ENCODE measurements at regions not wholly inside any gene's neighbourhood (a gene's known extent, or its start where the extent isn't known, plus 50 kb on each side); places are given as distances from the start of the nearest gene placed in this dataset.

DNA sequence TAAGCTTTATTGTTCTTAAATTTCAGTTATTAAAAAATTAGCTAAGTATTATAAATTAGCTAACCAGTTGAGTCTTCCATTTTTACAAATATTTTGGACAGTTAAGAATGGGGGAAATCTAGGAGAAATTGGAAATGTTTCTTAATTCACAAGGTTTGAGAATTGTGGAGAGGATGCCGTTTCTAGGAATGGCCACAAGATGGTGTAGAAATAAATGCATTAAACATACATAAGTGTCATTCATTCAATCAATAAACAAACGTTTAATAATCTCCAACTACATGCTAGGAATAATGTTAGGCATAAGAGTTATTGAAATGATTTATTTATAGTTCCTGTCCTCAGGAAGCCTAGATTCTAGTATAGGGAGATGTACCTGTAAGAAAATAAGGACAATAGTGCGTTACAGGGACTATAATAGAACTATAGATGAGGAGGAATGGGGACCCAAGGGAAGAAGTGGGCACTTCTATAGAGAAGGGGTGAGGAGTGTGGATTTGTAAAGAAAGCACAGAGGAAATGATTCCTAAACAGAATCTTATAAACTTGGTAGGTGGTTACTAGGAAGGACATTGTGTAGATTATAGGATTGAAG, 195.7 kb upstream of the ANK2 start:
- no peak overlapping the region for H3K27ac ChIP-seq (ENCODE audit: insufficient read depth, low read depth, low read length)
- H3K36me3 ChIP-seq (ENCODE audit: control insufficient read depth in 2 of 2, extremely low read depth in 1 of 2, insufficient read depth in 2 of 2, low read length in 2 of 2) = no peaks in the 10 kb centered on the region
- dilution Hi-C loops (cut with MboI; ENCODE audit: extremely low pct_ligation_motif_present, low sequenced_read_pairs) (no loop called here), intact Hi-C loops (cut with micrococcal nuclease) (loop anchor here (2.0 kb wide), 1 partner anchor 85 kb away; no protein-coding TSS in a partner anchor)
- FAIRE-seq (no peak), DNase-seq (ENCODE audit: low read depth, low spot score) (no peak)
- H3K4me3 ChIP-seq (replicated peaks in 1 of 3; ENCODE audit: insufficient read depth in 1 of 3, low read depth in 1 of 3, low read length in 3 of 3) = no peak overlapping the region
- BruUV-seq (replicated peaks) = no TSS peak
- H3K4me1 ChIP-seq (ENCODE audit: control insufficient read depth, extremely low read depth, insufficient read depth, low read length) = no peaks in the 10 kb centered on the region
- TF ChIP-seq, protein P1, sequence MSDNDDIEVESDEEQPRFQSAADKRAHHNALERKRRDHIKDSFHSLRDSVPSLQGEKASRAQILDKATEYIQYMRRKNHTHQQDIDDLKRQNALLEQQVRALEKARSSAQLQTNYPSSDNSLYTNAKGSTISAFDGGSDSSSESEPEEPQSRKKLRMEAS (IDR thresholded peaks at IDR 0.05; ENCODE audit: insufficient read depth, insufficient read length) = no peak
- TF ChIP-seq GATA2 (IDR thresholded peaks at IDR 0.05; ENCODE audit: insufficient read depth, insufficient read length, low read depth, low read length) (no peak), POLR2AphosphoS5 (IDR thresholded peaks at IDR 0.05; ENCODE audit: insufficient read depth, low read depth, low read length) (no peak), MYC (IDR thresholded peaks at IDR 0.05; ENCODE audit: low read depth, low read length) (no peak), EZH2 (IDR thresholded peaks at IDR 0.05; ENCODE audit: borderline replicate concordance, low read depth, low read length, severe bottlenecking) (no peak), FOS (IDR thresholded peaks at IDR 0.05; ENCODE audit: borderline replicate concordance, insufficient read depth, low read length) (no peak), POLR2A (IDR thresholded peaks at IDR 0.05; ENCODE audit: low read depth, low read length) (no peak)
- H3K79me2 ChIP-seq (ENCODE audit: control insufficient read depth, insufficient read depth, low read length) = no peaks in the 10 kb centered on the region
- no peaks in the 10 kb centered on the region for H4K20me1 ChIP-seq (replicated peaks; ENCODE audit: control insufficient read depth, extremely low read depth, insufficient read depth, low read length)
- no peaks in the 10 kb centered on the region for H3K9me3 ChIP-seq (replicated peaks; ENCODE audit: control insufficient read depth, insufficient read depth, low read length)
- H2AFZ ChIP-seq (ENCODE audit: low read depth, low read length) = no peak overlapping the region
- no peaks in the 10 kb centered on the region for H3K27me3 ChIP-seq (ENCODE audit: control insufficient read depth in 2 of 2, insufficient read depth in 2 of 2, low read length in 2 of 2)
- H3K9ac ChIP-seq (replicated peaks; ENCODE audit: extremely low read depth, insufficient read depth, low read length) = no peak overlapping the region
- no peak overlapping the region for H3K4me2 ChIP-seq (ENCODE audit: insufficient read depth, low read length)
- CTCF ChIA-PET = interaction anchor here (1.7 kb wide), 1 partner anchor 91 kb away, joined by 4 read pairs; no protein-coding TSS in a partner anchor
- POLR2A ChIA-PET = no interaction called here
- no peaks in the 10 kb centered on the region for H3K9me1 ChIP-seq (replicated peaks; ENCODE audit: control insufficient read depth, extremely low read depth, insufficient read depth, low read length)

DNA sequence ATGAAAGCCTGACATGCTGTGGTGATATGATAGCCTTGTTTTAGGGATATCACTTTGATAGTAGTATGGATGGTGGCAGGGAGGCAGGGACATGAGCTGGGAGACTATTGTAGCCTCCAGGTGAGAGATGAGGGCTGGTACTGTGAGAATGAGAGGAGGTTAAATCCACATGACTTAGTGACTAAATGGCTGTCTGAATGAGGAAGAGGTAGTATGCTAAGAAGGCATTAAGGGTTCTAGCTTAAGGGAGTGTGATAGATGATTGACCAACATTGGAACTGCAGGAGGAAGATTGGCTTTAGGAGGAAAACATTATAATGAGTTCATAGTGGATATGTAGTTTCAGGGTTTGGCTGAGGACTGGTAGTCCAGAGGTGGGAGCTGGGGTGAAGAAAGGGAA, 195.0 kb upstream of the ANK2 start:
- ChIA-PET POLR2A (no interaction called here), CTCF (interaction anchor here (0.8 to 2.2 kb wide), 6 partner anchors 38 to 250 kb away, joined by 3 to 18 read pairs (median 4); no protein-coding TSS in a partner anchor)
- DNase-seq (ENCODE audit: low read depth, low spot score) (no peak), FAIRE-seq (no peak)
- Histone ChIP-seq H3K27me3 (ENCODE audit: control insufficient read depth in 2 of 2, insufficient read depth in 2 of 2, low read length in 2 of 2) (no peaks in the 10 kb centered on the region), H3K4me2 (ENCODE audit: insufficient read depth, low read length) (no peak overlapping the region), H3K9me1 (replicated peaks; ENCODE audit: control insufficient read depth, extremely low read depth, insufficient read depth, low read length) (no peaks in the 10 kb centered on the region), H3K4me1 (ENCODE audit: control insufficient read depth, extremely low read depth, insufficient read depth, low read length) (no peaks in the 10 kb centered on the region), H3K9me3 (replicated peaks; ENCODE audit: control insufficient read depth, insufficient read depth, low read length) (no peaks in the 10 kb centered on the region), H3K4me3 (replicated peaks in 1 of 3; ENCODE audit: insufficient read depth in 1 of 3, low read depth in 1 of 3, low read length in 3 of 3) (no peak overlapping the region), H3K79me2 (ENCODE audit: control insufficient read depth, insufficient read depth, low read length) (no peaks in the 10 kb centered on the region), H2AFZ (ENCODE audit: low read depth, low read length) (no peak overlapping the region), H3K9ac (replicated peaks; ENCODE audit: extremely low read depth, insufficient read depth, low read length) (no peak overlapping the region), H4K20me1 (replicated peaks; ENCODE audit: control insufficient read depth, extremely low read depth, insufficient read depth, low read length) (no peaks in the 10 kb centered on the region), H3K36me3 (ENCODE audit: control insufficient read depth in 2 of 2, extremely low read depth in 1 of 2, insufficient read depth in 2 of 2, low read length in 2 of 2) (no peaks in the 10 kb centered on the region), H3K27ac (ENCODE audit: insufficient read depth, low read depth, low read length) (no peak overlapping the region)
- dilution Hi-C loops (cut with MboI; ENCODE audit: extremely low pct_ligation_motif_present, low sequenced_read_pairs) = no loop called here
- no TSS peak for BruUV-seq (replicated peaks)
- intact Hi-C loops (cut with micrococcal nuclease) = no loop called here
- TF ChIP-seq, protein P1 (IDR thresholded peaks at IDR 0.05; ENCODE audit: insufficient read depth, insufficient read length) = no peak
- TF ChIP-seq FOS (IDR thresholded peaks at IDR 0.05; ENCODE audit: borderline replicate concordance, insufficient read depth, low read length) (no peak), MYC (IDR thresholded peaks at IDR 0.05; ENCODE audit: low read depth, low read length) (no peak), POLR2AphosphoS5 (IDR thresholded peaks at IDR 0.05; ENCODE audit: insufficient read depth, low read depth, low read length) (no peak), POLR2A (IDR thresholded peaks at IDR 0.05; ENCODE audit: low read depth, low read length) (no peak), EZH2 (IDR thresholded peaks at IDR 0.05; ENCODE audit: borderline replicate concordance, low read depth, low read length, severe bottlenecking) (no peak), GATA2 (IDR thresholded peaks at IDR 0.05; ENCODE audit: insufficient read depth, insufficient read length, low read depth, low read length) (no peak), JUN (IDR thresholded peaks at IDR 0.05; ENCODE audit: borderline replicate concordance, insufficient read depth, insufficient read length, low read depth) (no peak)
- TF ChIP-seq, protein P2, sequence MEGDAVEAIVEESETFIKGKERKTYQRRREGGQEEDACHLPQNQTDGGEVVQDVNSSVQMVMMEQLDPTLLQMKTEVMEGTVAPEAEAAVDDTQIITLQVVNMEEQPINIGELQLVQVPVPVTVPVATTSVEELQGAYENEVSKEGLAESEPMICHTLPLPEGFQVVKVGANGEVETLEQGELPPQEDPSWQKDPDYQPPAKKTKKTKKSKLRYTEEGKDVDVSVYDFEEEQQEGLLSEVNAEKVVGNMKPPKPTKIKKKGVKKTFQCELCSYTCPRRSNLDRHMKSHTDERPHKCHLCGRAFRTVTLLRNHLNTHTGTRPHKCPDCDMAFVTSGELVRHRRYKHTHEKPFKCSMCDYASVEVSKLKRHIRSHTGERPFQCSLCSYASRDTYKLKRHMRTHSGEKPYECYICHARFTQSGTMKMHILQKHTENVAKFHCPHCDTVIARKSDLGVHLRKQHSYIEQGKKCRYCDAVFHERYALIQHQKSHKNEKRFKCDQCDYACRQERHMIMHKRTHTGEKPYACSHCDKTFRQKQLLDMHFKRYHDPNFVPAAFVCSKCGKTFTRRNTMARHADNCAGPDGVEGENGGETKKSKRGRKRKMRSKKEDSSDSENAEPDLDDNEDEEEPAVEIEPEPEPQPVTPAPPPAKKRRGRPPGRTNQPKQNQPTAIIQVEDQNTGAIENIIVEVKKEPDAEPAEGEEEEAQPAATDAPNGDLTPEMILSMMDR (IDR thresholded peaks at IDR 0.05; ENCODE audit: extremely low read depth in 1 of 2, insufficient read depth in 1 of 2, low read depth in 1 of 2, low read length in 2 of 2) = no peak
